HG02970 (cell line): ENCODE measurements at regions not wholly inside any gene's neighbourhood (a gene's known extent, or its start where the extent isn't known, plus 50 kb on each side); places are given as distances from the start of the nearest gene placed in this dataset.
"Not testable (repeated sequence)": the region's sequence is repeated elsewhere in the genome, so short reads cannot be mapped to it uniquely, and the experiment has no call there.

Experiments used
- ATAC-seq: cut with Tn5 transposase; IDR thresholded peaks from one replicate; pipeline ENCODE4 v1.9.1; 2021; ENCODE audit warnings: mild to moderate bottlenecking, moderate library complexity, moderate number of reproducible peaks; ENCODE audit not compliant: unreplicated experiment, low FRiP score

DNA sequence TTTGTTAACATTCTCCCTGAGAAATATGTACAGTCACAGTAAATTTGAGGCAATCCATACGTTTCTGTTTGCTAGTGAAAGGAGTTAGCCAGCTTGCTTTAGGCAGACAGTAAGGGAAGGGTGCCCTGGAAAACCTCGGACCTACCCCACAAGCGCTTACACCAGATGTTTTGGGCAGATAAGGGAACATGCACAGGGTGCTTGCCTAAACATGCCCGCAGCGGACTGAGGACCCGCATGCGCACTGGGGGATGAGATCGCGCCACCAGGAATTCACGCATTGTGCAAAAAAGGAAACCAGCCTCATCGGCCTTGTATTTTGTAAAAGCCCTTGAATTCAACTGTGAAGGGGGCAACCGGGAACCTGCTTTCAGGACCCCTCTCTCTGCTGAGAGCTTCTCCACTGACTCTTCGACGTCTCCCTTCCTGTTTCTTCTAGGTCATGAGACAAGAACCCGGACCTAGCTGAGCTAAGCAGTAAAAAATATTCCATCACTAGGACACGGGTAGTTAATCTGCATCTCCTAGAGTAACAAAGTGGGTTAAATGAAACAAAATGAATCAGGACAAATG is 1399.2 kb upstream of the ATXN8OS start:
- ATAC-seq, result no peak

DNA sequence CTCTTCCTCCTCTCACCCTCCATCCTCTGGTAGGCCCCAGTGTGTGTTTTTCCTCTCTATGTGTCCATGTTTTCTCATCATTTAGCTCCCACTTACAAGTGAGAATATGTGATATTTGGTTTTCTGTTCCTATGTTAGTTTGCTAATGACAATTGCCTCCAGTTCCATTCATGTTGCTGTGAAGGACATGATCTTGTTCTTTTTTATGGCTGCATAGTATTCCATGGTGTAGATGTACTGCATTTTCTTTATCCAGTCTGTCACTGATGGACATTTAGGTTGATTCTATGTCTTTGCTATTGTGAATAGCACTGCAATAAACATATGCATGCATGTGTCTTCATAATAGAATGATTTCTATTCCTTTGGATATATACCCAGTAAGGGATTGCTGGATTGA is 1401.6 kb upstream of the ATXN8OS start:
- ATAC-seq, result not testable (repeated sequence)

DNA sequence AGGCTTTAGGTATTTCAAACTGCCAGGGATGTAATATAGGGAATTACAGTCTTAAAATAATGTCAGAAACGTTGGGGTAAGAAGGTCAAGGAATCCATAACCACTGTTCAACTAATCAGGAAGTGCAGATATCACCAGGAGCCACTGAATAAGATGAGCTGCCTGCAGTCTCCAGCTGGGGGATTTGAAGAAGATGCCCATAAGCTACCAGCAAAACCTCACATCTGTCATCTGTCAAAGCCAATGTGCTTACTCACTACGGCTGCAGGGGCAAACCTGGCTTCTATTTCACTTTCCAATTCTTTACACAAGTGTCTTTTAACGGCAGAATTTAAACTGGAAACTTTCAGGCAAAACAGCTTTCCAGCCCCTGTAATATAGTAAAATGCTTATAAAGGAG is 1410.1 kb upstream of the ATXN8OS start:
- no peak for ATAC-seq

DNA sequence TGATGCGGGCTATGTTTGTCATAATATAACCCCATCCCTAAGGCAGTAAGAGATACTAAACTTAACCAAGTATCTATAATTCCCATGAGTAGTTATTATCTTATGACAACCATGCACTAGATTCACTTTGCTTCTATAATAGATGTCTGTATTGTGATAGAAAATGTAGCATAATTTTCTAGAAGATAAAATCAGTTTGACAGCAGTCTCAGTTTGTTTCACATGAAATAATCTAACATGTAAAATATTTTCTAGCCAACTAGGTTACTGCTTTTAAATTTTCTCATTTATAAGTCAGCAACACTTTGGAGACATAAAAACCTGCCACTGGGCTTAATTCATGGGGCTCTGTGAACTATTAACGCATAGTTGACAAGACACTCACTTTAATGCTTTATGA is 1410.7 kb upstream of the ATXN8OS start:
- ATAC-seq, result no peak

DNA sequence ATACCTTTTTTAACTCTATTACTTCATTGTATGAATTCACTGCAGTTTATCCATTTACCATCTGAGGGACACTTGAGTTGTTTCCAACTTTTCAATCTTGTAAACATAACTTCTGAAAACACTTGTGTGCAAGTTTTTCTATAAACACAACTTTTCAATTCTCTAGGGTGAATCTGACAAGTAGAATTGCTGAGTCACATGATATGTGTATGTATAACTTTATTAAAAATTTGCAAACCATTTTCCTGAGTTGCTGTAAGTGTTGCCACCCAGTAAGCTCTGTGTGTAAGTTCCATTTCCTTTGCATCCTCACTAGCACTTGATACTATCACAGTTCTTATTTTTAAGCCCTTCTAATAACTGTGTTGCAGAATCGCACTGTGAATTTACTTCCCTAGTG is 1415.6 kb upstream of the ATXN8OS start:
- no peak for ATAC-seq

DNA sequence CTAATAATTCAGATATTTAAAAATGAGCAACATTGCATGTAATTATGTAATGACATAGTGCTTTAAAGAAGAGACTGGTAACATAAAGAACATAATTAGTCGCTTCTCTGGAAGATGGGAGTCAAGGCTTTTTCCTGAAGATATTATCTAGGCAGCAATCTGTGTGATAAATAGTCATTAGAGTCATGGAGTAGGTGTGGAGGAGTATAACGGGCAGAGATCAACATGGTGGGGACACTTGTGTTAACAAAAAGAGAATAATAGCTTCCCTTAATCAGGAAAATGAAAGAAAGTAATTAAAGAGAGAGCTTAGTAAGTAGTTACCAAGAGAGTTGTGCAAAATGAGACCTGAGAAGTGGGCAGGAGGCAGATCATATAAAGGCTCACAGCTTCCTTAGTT is 1417.1 kb upstream of the ATXN8OS start:
- ATAC-seq, result no peak

DNA sequence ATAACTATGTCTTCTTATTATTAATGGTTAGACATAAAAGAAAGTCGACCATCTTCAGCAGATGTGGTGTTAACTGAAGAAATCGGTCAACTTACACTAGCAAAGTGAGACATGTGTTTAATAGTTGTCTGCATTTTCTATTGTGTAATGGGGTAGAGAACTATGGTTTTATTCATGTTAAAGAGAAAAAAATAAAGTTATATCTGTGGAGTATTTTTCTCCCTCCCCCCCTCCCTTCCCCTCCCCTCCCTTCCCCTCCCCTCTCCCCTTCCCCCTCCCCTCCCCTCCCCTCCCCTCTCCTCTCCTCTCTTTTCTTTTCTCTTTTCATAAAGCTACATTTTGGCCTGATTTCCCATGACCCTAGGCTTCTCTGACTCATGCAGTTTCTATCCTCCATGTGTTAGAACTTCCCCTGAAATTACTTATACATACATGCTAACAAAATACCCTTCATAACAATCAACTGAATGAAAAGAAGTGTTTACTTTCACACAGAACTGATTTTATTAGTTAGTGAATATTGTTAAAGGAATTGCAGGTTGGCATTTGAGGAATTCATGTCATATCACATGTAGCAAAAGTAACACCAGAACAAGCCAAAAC is 1431.0 kb upstream of the ATXN8OS start:
- no peak for ATAC-seq

DNA sequence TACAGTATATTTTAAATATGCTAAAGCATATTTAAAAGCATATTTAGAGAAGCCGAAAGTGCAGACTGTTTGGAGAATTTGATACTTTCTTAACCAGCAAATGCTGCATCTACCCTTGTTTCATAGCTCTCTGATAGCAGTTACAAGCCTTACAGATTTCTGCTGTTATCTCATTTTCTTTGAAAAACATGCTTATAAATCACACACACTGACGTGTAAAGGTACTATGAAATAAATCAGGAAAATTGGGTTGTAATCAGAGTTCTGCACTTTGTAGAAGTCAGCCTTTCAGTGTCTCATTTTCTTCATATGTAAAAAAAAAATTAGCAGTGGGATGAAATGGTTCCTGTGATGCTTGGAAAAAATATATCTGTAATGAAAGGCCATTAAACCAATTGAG is 1432.4 kb upstream of the ATXN8OS start:
- ATAC-seq, result no peak

DNA sequence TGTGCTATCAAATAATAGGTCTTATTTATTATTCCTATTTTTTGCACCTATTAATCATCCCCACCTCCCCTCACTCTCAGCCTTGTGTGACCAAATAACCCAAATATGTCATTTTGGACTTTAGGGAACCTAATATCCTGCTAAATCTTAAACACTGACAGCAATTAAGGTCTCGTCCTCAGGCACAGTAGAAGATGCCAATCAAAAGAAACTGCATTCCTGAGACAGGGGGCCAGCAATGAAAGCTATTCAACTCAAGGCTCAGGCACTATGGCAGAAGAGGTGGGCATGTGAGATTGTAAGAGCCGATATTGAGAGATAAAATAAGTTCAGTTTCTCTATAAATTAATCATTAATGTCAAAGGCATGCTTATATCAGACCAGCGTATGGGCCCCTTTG is 1437.7 kb upstream of the PCDH9 start:
- no peak for ATAC-seq

DNA sequence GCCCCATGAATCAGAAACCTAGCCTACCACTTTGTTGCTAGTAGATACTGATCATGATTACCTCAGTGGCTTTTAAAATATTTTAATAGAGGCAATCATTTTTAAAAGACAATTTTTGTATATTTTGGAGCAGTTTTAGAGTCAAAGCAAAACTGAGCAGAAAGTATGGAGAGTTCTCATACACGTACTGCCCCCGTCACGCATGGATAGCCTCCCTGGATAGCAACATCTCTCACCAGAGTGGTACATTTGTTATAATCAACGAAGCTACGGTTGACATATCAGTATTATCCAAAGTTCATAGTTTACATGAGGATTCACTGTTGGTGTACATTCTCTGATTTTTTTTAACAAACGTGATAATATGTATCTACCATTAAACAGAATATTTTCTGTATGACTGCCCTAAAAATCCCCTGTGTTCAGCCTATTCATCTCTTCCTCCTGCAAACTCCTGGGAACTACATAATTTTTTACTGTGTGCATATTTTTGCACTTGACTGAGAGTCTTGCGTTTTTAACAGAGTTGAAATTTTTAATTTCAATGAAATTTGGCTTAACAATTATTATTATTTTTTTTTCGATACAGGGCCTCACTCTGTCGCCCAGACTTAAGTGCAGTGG is 1436.8 kb upstream of the PCDH9 start:
- no peak for ATAC-seq

DNA sequence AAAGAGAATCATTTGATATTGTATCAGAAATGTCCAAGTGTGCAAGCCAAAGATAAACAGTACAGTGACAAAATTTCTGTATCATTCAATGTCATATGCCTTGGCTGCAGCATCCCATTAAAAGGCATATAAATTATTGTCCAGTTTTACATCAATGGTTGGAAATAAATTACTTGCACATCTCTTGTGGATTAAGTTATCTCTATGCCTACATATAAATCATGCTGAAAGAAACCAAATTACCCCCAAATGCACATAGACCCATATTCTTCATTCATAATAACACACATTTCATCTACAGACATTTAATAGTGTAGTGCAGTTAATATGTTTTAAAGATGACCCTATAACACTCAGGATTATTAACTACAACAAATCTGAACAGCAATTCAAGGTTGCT is 1415.7 kb upstream of the PCDH9 start:
- no peak for ATAC-seq

DNA sequence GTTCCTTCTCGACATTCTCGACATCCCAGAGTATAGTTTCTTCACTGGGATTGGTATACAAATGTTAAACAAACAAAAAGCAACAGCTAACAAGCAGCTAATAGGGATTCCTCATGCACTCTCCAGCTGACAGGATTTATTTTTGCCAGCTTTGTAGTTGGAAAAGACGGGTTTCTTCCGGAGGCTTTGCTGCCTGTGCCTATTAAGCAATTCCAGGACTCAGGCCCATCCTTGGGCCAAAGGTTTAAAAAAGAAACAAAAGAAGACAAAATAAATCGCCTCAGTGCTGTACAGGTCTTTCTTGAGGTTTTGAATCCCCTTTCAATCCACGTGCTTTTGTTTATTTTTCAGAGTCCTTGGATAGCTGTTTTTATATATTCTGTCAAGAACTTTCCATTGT is 1414.5 kb upstream of the PCDH9 start:
- no peak for ATAC-seq

DNA sequence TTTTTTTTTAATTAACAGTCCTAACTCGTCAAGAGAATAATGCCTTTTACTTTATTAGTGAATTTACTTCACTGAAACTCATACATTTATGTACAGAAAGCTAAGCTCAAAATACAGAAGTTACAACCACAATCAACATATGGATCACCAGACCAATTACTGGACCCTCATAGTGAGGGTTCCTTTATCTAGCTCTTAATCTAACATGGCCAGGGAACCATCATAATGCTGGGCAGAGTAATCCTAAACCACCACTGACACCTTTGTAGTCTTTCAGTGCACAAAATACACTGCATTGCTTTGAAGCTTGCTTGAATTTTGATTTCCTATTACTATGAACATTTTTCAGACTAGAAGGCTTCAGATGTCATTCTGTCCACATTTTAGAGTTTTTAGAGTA is 1406.6 kb upstream of the PCDH9 start:
- ATAC-seq, result no peak

DNA sequence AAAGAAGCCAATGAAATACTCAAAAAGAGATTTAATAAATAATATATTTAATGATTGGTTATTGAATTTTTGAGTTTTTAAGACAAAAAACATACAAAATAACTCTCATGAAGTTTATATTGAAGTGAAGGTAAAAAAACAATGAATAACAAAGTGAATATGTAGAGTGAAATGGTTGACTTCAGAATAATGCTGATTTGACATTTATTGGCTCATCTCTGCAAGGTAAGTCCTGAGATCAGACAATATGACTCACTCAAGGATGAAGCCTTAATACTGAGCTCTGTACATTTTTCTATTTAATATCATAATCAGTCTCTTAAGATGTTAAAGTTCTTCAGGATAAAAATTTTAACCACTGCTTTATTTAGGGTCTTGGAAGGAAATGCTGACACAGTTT is 1398.9 kb upstream of the PCDH9 start:
- ATAC-seq, result no peak

DNA sequence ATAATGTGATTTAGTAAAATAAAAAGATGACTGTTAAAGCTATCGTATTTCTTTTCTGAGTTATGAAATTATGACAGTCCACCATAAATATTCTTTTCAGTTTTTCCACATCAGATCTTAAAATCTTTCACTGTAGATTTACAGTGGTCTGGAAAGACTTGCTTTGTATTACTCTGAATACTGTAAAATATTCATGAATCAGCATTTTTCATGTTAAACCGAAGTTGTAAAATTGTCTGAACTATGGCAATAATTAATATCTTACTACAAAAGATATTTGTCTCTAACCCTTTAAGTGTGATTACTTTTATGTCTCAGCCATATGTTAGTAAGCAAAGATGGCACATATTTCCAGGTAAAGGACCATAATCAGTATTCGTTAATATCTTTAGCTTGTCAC is 1397.2 kb upstream of the PCDH9 start:
- no peak for ATAC-seq

DNA sequence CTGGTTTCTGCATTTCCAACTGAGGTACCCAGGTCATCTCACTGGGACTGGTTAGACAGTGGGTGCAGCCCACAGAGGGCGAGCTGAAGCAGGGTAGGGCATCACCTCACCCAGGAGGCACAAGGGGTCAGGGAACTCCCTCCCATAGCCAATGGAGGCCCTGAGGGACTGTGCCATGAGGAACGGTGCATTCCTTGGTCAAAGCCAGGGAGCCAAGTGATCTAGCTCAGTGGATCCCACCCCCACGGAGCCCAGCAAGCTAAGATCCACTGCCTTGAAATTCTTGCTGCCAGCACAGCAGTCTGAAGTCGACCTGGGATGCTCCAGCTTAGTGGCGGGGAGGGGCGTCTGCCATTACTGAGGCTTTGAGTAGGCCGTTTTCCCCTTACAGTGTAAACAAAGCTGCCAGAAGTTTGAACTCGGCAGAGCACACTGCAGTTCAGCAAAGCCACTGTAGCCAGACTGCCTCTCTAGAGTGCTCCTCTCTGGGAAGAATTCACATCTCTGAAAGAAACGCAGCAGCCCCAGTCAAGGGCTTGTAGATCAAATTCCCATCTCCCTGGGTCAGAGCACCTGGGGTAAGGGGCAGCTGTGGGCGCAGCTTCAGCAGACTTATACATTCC is 1386.6 kb upstream of the PCDH9 start:
- ATAC-seq, result no peak

DNA sequence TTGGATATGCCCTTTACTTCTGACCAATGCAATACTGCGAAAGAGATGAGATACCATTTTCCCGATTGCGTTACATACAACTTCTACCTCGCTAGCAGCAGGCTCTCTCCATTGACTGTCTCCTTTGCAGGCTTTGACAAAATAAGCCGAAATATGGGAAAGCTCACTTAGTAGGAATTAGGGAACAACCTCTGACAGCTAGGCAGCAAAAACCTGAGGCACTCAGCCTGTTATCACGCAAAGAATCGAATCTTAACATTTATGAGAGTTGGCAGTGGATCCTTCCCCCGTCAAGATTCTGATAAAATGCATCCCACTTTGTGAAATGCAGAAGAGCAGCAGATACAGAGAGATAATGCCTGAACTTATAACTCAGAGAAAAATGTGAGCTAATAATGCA is 1379.5 kb upstream of the PCDH9 start:
- ATAC-seq, result no peak

DNA sequence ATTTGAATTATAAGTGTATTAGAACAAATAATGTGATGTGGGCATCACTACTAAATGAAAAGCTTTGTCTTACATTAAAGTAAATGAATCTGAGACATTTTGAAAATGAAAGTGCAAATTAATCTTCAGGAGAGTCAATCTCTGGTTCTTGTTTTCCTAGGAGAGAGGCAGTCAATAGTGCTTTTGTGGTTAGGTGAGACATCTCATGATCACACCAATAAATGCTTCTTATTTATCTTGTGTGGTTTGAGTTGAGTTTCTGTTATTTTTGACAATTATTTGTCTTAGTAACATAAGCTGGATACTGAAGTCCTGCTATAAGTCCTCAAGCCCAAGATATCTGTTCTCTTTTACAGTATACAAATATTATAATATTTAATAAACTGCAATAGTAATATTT is 1378.0 kb upstream of the PCDH9 start:
- no peak for ATAC-seq

DNA sequence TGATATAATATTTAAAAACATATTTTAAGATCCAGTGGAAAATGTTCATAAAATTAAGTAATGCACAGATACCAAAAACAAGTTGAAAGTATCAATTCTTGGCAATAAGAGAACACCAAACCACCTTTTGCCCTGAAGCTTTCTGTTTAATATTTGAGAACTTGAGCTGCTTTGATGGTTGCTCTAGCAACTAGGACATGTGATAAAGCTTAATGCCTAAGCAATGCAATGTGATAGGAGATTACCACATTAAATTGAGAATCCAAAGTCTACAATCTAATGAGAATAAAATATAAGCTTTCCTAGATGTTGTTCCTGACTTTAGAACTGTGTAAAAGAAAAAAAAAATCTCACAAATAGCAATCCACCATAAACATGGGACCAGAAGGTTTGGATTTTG is 1367.5 kb upstream of the PCDH9 start:
- no peak for ATAC-seq

DNA sequence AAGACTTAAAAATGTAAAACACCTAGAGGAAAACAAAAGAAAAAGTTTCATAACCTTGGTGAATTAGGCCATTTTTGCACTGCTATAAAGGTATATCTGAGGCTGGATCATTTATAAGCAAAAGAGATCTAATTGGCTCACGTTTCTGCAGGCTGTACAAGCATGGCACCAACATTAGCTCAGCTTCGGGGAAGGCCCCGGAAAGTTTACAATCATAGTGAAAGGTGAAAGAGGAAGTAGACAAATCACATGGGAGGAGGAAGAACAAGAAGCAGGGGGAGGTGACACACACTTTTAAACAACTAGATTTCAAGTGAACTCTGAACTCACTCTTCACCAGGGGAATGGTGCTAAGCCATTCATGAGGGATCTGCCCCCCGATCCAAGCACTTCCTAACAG is 1358.5 kb upstream of the PCDH9 start:
- ATAC-seq, result peak; percentile 100

DNA sequence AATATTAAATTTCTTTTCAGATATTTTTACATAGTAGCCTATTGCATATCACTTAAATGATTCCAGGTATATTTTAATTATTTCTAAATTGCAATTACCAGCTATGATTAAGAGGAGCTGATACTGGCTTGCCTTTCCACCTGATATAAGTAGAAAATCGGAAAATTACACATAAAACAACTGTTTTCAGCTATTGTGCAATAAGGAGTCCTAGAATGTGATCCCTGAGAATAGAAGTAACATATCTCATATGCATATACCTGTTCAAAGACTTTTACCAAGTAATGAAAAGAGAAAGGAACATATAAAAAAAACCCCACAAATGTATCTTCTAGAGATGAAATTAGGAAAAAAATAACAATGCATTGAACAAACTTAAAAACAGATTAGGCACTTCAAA is 1354.6 kb upstream of the PCDH9 start:
- ATAC-seq, result no peak

DNA sequence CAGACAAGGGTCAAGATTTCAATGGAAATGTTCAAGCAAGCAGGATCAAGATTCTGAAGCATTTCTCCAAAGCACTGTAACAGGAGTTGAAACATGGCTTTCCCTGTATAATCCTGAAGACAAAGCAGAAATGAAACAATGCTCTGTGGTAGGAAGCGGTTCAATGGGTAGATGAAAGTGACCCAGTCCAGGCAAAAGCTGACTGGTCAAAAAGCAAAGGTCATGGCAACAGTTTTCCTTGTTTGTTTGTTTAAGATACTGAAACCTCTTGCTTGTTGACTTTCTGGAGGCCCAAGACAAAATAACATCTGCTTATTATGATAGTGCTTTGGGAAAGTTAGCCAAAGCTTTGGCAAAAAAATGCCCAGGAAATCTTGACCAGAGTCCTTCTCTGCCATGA is 1343.9 kb upstream of the PCDH9 start:
- no peak for ATAC-seq
